HCT116 (cell line): ENCODE measurements at regions not wholly inside any gene's neighbourhood (a gene's known extent, or its start where the extent isn't known, plus 50 kb on each side); places are given as distances from the start of the nearest gene placed in this dataset.

Source experiments
- ATAC-seq: fragments of 200-7000 bp; cut with Tn5 transposase; 2 replicates; pipeline ENCODE4 v1.9.1; 2020; ENCODE audit warnings: mild to moderate bottlenecking, moderate library complexity
- BruUV-seq: library from RNA; stranded (reverse); fragments of 400-500 nt; replicated peaks from 2 replicates; lab custom pipeline; 2021; lab: Mats Ljungman, UMichigan
- CTCF ChIA-PET: fragments of 300-600 bp; sonication (Branson Sonifier 250); formaldehyde crosslinking; loops from one replicate; lab custom pipeline; 2021; ENCODE audit warnings: antibody characterized with exemption; lab: Charles Lee
- POLR2A ChIA-PET: fragments of 300-600, 350-600 bp; sonication (Branson Sonifier 250); formaldehyde crosslinking; loops from one replicate; lab custom pipeline; 2021; ENCODE audit warnings: antibody characterized with exemption; lab: Charles Lee
- RAD21 ChIA-PET, 2 experiments: fragments of 300-600 bp; sonication (Branson Sonifier 250); formaldehyde crosslinking; loops; one replicate each; lab custom pipeline; 2023; ENCODE audit warnings: low total read pairs in 2 of 2; ENCODE audit not compliant: uncharacterized antibody in 2 of 2, unreplicated experiment in 2 of 2, low non-redundant PET in 1 of 2; lab: Charles Lee
- DNase-seq: peaks from one replicate; pipeline ENCODE4 v3.0.0-alpha.2; 2010; ENCODE audit warnings: low read depth, low spot score
- H2AFZ ChIP-seq: fragments of 200-600 bp; shearing (Covaris generic), sonication (generic); 2 replicates; pipeline ENCODE4 v1.6.1; 2017; ENCODE audit warnings: low read depth, mixed run types, mixed read lengths, antibody characterized with exemption, low read length; ENCODE audit not compliant: poor library complexity, severe bottlenecking
- H3K27ac ChIP-seq: 2 replicates; pipeline ENCODE4 v1.5.1; 2012; ENCODE audit warnings: low read depth, low read length
- H3K27me3 ChIP-seq: fragments of 200-600 bp; sonication (generic); 2 replicates; pipeline ENCODE4 v1.6.1; 2016; ENCODE audit warnings: mixed run types, low read length, mixed read lengths; ENCODE audit not compliant: insufficient read depth
- H3K36me3 ChIP-seq, 2 experiments: fragments of 200-500 bp in 1 of 2; fragments of 200-600 bp in 1 of 2; sonication (Bioruptor generic) in 1 of 2; sonication (generic) in 1 of 2; 2 replicates each; pipeline versions ENCODE4 v1.5.1 to v1.6.1; 2014 to 2016; ENCODE audit warnings: low read length in 2 of 2, inconsistent platforms in 1 of 2, mixed read lengths in 1 of 2, mixed run types in 1 of 2; ENCODE audit not compliant: insufficient read depth in 2 of 2, control insufficient read depth in 1 of 2
- H3K4me1 ChIP-seq, 2 experiments: fragments of 200-600 bp in 1 of 2; sonication (generic) in 1 of 2; 2 replicates each; pipeline versions ENCODE4 v1.5.1 to v1.6.1; 2012 to 2017; ENCODE audit warnings: low read length in 2 of 2, inconsistent platforms in 1 of 2, mild to moderate bottlenecking in 1 of 2, mixed read lengths in 1 of 2, mixed run types in 1 of 2, moderate library complexity in 1 of 2; ENCODE audit not compliant: insufficient read depth in 2 of 2, control insufficient read depth in 1 of 2
- H3K4me2 ChIP-seq: fragments of 200-600 bp; sonication (generic); 2 replicates; pipeline ENCODE4 v1.6.1; 2017; ENCODE audit warnings: mixed run types, low read length, mixed read lengths
- H3K4me3 ChIP-seq, 2 experiments: fragments of 200-600 bp in 1 of 2; sonication (generic) in 1 of 2; replicated peaks in 1 of 2; 2 replicates each; pipeline ENCODE4 v1.5.1; 2011 to 2016; ENCODE audit warnings: low read length in 2 of 2, control low read depth in 1 of 2, low read depth in 1 of 2, mild to moderate bottlenecking in 1 of 2, mixed read lengths in 1 of 2, mixed run types in 1 of 2
- H3K79me2 ChIP-seq: fragments of 200-600 bp; sonication (generic); 2 replicates; pipeline ENCODE4 v1.6.1; 2017; ENCODE audit warnings: mild to moderate bottlenecking, mixed run types, low read length, moderate library complexity, mixed read lengths; ENCODE audit not compliant: insufficient read depth
- H3K9ac ChIP-seq: fragments of 200-600 bp; sonication (generic); 2 replicates; pipeline ENCODE4 v1.6.1; 2016; ENCODE audit warnings: low read length, mixed read lengths
- H3K9me2 ChIP-seq: fragments of 200-600 bp; sonication (generic), shearing (Covaris generic); 2 replicates; pipeline ENCODE4 v1.6.1; 2017; ENCODE audit warnings: mixed run types, mild to moderate bottlenecking, moderate library complexity; ENCODE audit not compliant: insufficient read depth
- H3K9me3 ChIP-seq, 2 experiments: fragments of 200-500 bp in 1 of 2; fragments of 200-600 bp in 1 of 2; sonication (Bioruptor generic) in 1 of 2; sonication (generic) in 1 of 2; 2 replicates each; pipeline ENCODE4 v1.6.1; 2014 to 2017; ENCODE audit warnings: low read length in 2 of 2, mixed read lengths in 2 of 2, inconsistent platforms in 1 of 2, low read depth in 1 of 2, mild to moderate bottlenecking in 1 of 2, mixed run types in 1 of 2, moderate library complexity in 1 of 2; ENCODE audit not compliant: control insufficient read depth in 1 of 2, insufficient read depth in 1 of 2
- H4K20me1 ChIP-seq: fragments of 200-600 bp; sonication (generic), shearing (Covaris generic); 2 replicates; pipeline ENCODE4 v1.6.1; 2017; ENCODE audit warnings: mixed run types, mild to moderate bottlenecking, moderate library complexity; ENCODE audit not compliant: insufficient read depth
- CBX3 ChIP-seq: IDR thresholded peaks from 2 replicates; pipeline ENCODE4 v1.6.1; 2012; ENCODE audit warnings: low read depth
- CEBPB ChIP-seq: IDR thresholded peaks from 2 replicates; pipeline ENCODE4 v1.6.1; 2012; ENCODE audit warnings: low read depth
- EGR1 ChIP-seq: IDR thresholded peaks from 2 replicates; pipeline ENCODE4 v1.6.1; 2012; ENCODE audit warnings: low read depth
- EZH2phosphoT487 ChIP-seq: fragments of 200-600 bp; IDR thresholded peaks from 2 replicates; pipeline ENCODE4 v1.6.1; 2018; ENCODE audit warnings: antibody characterized with exemption, borderline replicate concordance
- POLR2A ChIP-seq: IDR thresholded peaks from 2 replicates; pipeline ENCODE4 v1.7.0; 2011; ENCODE audit warnings: borderline replicate concordance; ENCODE audit not compliant: insufficient read depth, insufficient read length; ENCODE audit errors: extremely low read depth
- SIN3A ChIP-seq: IDR thresholded peaks from 2 replicates; pipeline ENCODE4 v1.6.1; 2012; ENCODE audit warnings: low read depth
- SRF ChIP-seq: IDR thresholded peaks from 2 replicates; pipeline ENCODE4 v1.6.1; 2012; ENCODE audit warnings: low read depth
- ZFX ChIP-seq: fragments of 450-650 bp; IDR thresholded peaks from 2 replicates; pipeline ENCODE4 v1.6.1; 2017
- intact Hi-C: fragments of 100-400 bp; cut with micrococcal nuclease; formaldehyde crosslinking; loops from 2 replicates; pipeline ENCODE4 v1.10.0; 2022
- TF ChIP-seq, protein P1 (sequence below): IDR thresholded peaks from 2 replicates; pipeline ENCODE4 v1.6.1; 2012; ENCODE audit warnings: low read depth

DNA sequence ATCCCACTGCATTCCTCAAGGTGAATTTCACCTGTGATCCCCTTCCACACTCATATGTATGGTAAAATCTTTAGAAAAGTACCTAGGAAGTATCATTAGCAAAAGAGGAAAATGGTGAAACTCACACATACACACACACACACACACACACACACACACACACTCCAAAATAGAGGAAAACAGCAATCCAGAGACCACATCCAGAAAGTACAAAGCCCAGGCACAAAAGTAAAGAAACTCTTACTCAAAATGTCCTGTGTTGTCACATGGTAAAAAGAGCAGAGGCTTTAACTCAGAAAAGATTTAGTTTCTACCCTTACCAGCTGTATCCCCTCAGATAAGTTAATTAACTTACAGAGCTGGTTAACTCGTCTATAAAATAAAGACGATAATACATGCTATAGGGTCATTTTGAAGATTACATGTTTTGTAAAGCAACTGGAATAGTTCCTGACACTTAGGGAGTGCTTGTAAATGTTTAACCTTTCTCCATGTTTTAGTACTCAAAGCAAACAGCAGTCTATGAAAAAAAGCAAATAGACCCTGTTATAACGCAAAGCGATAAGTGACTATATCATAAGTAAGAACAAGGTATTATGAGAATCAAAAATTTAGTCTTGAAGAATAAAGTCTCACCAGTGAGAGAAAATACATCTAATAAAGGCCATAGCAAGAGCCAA, 360.0 kb upstream of the LRATD1 start:
- Histone ChIP-seq H3K27me3 (no peaks in the 10 kb centered on the region), H2AFZ (no peak overlapping the region), H3K9ac (no peak overlapping the region), H3K4me3 (no peak overlapping the region), H3K9me2 (no peaks in the 10 kb centered on the region), H3K36me3 (no peaks in the 10 kb centered on the region), H3K9me3 (peaks cover 4 to 20% of the 10 kb centered on the region in 2 experiments; a peak in 2 of 4 replicates), H3K4me1 (no peaks in the 10 kb centered on the region), H3K79me2 (no peaks in the 10 kb centered on the region), H3K4me2 (no peak overlapping the region), H4K20me1 (no peaks in the 10 kb centered on the region), H3K27ac (no peak overlapping the region)
- CTCF ChIA-PET: no interaction called here
- POLR2A ChIA-PET: no interaction called here
- RAD21 ChIA-PET: no interaction called here
- ATAC-seq: no peak
- BruUV-seq: no TSS peak
- TF ChIP-seq SIN3A (no peak), ZFX (no peak), EZH2phosphoT487 (no peak), CEBPB (no peak), POLR2A (no peak), EGR1 (no peak), CBX3 (no peak), SRF (no peak)
- TF ChIP-seq, protein P1, sequence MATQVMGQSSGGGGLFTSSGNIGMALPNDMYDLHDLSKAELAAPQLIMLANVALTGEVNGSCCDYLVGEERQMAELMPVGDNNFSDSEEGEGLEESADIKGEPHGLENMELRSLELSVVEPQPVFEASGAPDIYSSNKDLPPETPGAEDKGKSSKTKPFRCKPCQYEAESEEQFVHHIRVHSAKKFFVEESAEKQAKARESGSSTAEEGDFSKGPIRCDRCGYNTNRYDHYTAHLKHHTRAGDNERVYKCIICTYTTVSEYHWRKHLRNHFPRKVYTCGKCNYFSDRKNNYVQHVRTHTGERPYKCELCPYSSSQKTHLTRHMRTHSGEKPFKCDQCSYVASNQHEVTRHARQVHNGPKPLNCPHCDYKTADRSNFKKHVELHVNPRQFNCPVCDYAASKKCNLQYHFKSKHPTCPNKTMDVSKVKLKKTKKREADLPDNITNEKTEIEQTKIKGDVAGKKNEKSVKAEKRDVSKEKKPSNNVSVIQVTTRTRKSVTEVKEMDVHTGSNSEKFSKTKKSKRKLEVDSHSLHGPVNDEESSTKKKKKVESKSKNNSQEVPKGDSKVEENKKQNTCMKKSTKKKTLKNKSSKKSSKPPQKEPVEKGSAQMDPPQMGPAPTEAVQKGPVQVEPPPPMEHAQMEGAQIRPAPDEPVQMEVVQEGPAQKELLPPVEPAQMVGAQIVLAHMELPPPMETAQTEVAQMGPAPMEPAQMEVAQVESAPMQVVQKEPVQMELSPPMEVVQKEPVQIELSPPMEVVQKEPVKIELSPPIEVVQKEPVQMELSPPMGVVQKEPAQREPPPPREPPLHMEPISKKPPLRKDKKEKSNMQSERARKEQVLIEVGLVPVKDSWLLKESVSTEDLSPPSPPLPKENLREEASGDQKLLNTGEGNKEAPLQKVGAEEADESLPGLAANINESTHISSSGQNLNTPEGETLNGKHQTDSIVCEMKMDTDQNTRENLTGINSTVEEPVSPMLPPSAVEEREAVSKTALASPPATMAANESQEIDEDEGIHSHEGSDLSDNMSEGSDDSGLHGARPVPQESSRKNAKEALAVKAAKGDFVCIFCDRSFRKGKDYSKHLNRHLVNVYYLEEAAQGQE: no peak
- DNase-seq: no peak
- intact Hi-C loops: no loop called here
